ENCODE measurements at regions not wholly inside any gene's neighbourhood (a gene's known extent, or its start where the extent isn't known, plus 50 kb on each side); places are given as distances from the start of the nearest gene placed in this dataset.
A peak's percentile ranks its signal among the peaks of the same experiment; 100 is the strongest.

- WGBS (ENCODE audit: insufficient coverage) = 60% methylated on average over 1 of the region's 2 CpGs
- Histone ChIP-seq H3K27me3 (ENCODE audit: control insufficient read depth, insufficient read depth, low read length) (peaks cover 2% of the 10 kb centered on the region), H3K27ac (ENCODE audit: low read length) (no peak overlapping the region), H3K4me1 (ENCODE audit: control insufficient read depth, insufficient read depth, low read length) (peaks cover 5% of the 10 kb centered on the region), H3K36me3 (ENCODE audit: control insufficient read depth, insufficient read depth, low read length) (no peaks in the 10 kb centered on the region), H3K4me3 (ENCODE audit: low read length) (no peak overlapping the region), H3K9me3 (replicated peaks; ENCODE audit: control insufficient read depth, low read depth, low read length) (no peaks in the 10 kb centered on the region)
- no peak for DNase-seq
These were observed 282.9 kb upstream of the PKDCC start for GRCh38 chr2:41764919-41765318.

- H3K4me3 ChIP-seq (ENCODE audit: low read length) = no peak overlapping the region
- peaks cover 5% of the 10 kb centered on the region for H3K4me1 ChIP-seq (ENCODE audit: control insufficient read depth, insufficient read depth, low read length)
- H3K9me3 ChIP-seq (replicated peaks; ENCODE audit: control insufficient read depth, low read depth, low read length) = no peaks in the 10 kb centered on the region
- 8% methylated on average over 1 of the region's 6 CpGs for WGBS (ENCODE audit: insufficient coverage)
- peaks cover 2% of the 10 kb centered on the region for H3K27me3 ChIP-seq (ENCODE audit: control insufficient read depth, insufficient read depth, low read length)
- no peaks in the 10 kb centered on the region for H3K36me3 ChIP-seq (ENCODE audit: control insufficient read depth, insufficient read depth, low read length)
- no peak overlapping the region for H3K27ac ChIP-seq (ENCODE audit: low read length)
- DNase-seq = peak; percentile 59
These were observed 279.5 kb upstream of the PKDCC start for GRCh38 chr2:41768310-41768709.

GRCh38 chr2:41771710-41772109 is 276.1 kb upstream of the PKDCC start:
- no peak for DNase-seq
- no peaks in the 10 kb centered on the region for H3K36me3 ChIP-seq (ENCODE audit: control insufficient read depth, insufficient read depth, low read length)
- no peak overlapping the region for H3K4me3 ChIP-seq (ENCODE audit: low read length)
- H3K9me3 ChIP-seq (replicated peaks; ENCODE audit: control insufficient read depth, low read depth, low read length) = peaks cover 4% of the 10 kb centered on the region
- peaks cover 2% of the 10 kb centered on the region for H3K4me1 ChIP-seq (ENCODE audit: control insufficient read depth, insufficient read depth, low read length)
- WGBS (ENCODE audit: insufficient coverage) = 75% methylated on average over 1 of the region's 1 CpG
- H3K27ac ChIP-seq (ENCODE audit: low read length) = no peak overlapping the region
- H3K27me3 ChIP-seq (ENCODE audit: control insufficient read depth, insufficient read depth, low read length) = peaks cover 2% of the 10 kb centered on the region

- H3K36me3 ChIP-seq (ENCODE audit: control insufficient read depth, insufficient read depth, low read length) = no peaks in the 10 kb centered on the region
- no peak for DNase-seq
- peaks cover 4% of the 10 kb centered on the region for H3K9me3 ChIP-seq (replicated peaks; ENCODE audit: control insufficient read depth, low read depth, low read length)
- no peak overlapping the region for H3K4me3 ChIP-seq (ENCODE audit: low read length)
- peaks cover 2% of the 10 kb centered on the region for H3K27me3 ChIP-seq (ENCODE audit: control insufficient read depth, insufficient read depth, low read length)
- peaks cover 2% of the 10 kb centered on the region for H3K4me1 ChIP-seq (ENCODE audit: control insufficient read depth, insufficient read depth, low read length)
- 73% methylated on average over 1 of the region's 4 CpGs for WGBS (ENCODE audit: insufficient coverage)
- no peak overlapping the region for H3K27ac ChIP-seq (ENCODE audit: low read length)
These were observed 275.1 kb upstream of the PKDCC start for GRCh38 chr2:41772697-41773096.

DNA sequence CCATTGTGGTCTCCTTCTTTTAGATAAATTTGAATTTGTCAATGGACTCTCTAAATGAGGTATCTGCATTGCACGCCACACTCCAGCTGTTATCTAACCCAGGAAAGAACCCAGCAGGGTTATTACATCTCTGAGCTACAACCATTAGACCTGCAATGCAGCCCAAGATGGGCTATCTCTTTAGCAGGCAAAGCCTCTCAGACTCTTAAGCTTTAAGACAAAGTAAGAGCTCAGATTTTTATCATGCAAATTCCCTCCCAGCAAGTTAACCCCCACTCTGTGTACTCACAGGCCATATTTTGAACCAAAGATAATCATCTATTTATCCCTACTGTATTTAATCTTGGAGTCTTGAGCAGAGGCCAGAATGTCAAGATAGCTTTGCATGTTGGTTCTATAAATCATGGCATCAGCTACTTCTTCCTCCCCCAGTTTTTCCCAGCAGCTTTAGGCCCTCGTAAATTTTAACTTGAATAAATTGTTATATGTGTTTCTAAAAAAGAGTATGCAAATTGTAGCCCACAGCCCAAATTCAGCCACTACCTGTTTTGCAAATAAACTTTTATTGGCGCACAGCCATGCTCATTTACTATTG is 273.7 kb upstream of the PKDCC start:
- no peak for DNase-seq
- no peaks in the 10 kb centered on the region for H3K36me3 ChIP-seq (ENCODE audit: control insufficient read depth, insufficient read depth, low read length)
- no peaks in the 10 kb centered on the region for H3K4me1 ChIP-seq (ENCODE audit: control insufficient read depth, insufficient read depth, low read length)
- H3K27ac ChIP-seq (ENCODE audit: low read length) = no peak overlapping the region
- H3K27me3 ChIP-seq (ENCODE audit: control insufficient read depth, insufficient read depth, low read length) = no peaks in the 10 kb centered on the region
- no peak overlapping the region for H3K4me3 ChIP-seq (ENCODE audit: low read length)
- 100% methylated on average over 2 of the region's 3 CpGs for WGBS (ENCODE audit: insufficient coverage)
- H3K9me3 ChIP-seq (replicated peaks; ENCODE audit: control insufficient read depth, low read depth, low read length) = peaks cover 4% of the 10 kb centered on the region

DNA sequence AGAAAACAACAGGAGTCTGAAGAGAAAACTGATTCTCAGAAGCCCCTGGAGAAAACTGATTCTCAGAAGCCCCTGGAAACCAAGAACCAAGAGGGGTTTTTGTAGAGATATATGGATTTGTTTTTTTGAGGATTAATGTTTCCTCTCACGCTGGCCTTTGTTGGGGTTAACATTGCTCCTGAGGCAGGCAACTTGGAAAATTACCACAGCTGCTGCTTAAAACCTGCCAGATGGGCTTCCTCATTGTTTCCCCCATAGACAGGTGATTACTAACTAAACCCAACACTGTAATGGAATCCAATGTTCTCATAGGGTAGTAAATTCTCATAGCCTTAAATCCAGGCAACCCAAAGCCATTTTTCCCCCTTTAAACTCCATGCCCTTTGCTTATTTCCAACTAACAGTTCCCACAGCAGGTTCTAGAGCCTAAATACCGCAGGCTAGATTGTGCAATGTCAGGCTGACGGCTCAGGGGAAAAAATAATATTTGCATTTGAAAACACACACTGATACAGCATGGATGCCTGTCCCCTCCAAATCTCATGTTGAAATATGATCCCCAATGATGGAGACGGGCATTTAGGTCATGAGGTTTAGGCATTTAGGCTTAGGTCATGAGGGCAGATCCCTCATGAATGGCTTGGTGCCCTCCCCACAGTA is 272.3 kb upstream of the PKDCC start:
- H3K27ac ChIP-seq (ENCODE audit: low read length) = no peak overlapping the region
- 40% methylated on average over 1 of the region's 4 CpGs for WGBS (ENCODE audit: insufficient coverage)
- peaks cover 3% of the 10 kb centered on the region for H3K4me1 ChIP-seq (ENCODE audit: control insufficient read depth, insufficient read depth, low read length)
- no peaks in the 10 kb centered on the region for H3K36me3 ChIP-seq (ENCODE audit: control insufficient read depth, insufficient read depth, low read length)
- H3K27me3 ChIP-seq (ENCODE audit: control insufficient read depth, insufficient read depth, low read length) = no peaks in the 10 kb centered on the region
- DNase-seq = peak; percentile 92
- peaks cover 4% of the 10 kb centered on the region for H3K9me3 ChIP-seq (replicated peaks; ENCODE audit: control insufficient read depth, low read depth, low read length)
- no peak overlapping the region for H3K4me3 ChIP-seq (ENCODE audit: low read length)

DNA sequence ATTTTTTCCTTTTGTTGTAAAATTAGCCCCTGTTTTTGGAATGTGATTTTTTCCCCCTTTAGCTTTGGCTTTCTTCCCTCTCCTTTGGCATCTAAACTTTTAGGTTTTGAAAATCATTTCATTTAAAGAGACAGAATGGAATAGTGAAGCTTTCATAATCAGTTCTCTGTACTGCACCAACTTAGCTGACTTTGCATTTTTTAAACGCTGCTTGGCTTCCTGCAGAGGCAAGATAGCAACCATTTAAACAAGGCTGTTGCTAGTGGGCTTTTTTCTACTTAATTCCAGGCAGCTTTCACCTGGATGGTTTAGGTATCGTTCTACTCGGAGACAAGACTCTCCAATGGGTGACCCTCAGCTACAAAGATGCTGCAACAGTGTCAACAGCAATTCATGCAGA is 267.9 kb upstream of the PKDCC start:
- WGBS (ENCODE audit: insufficient coverage) = 54% methylated on average over 3 of the region's 3 CpGs
- no peak overlapping the region for H3K4me3 ChIP-seq (ENCODE audit: low read length)
- H3K36me3 ChIP-seq (ENCODE audit: control insufficient read depth, insufficient read depth, low read length) = no peaks in the 10 kb centered on the region
- peaks cover 4% of the 10 kb centered on the region for H3K9me3 ChIP-seq (replicated peaks; ENCODE audit: control insufficient read depth, low read depth, low read length)
- DNase-seq = peak; percentile 36
- no peak overlapping the region for H3K27ac ChIP-seq (ENCODE audit: low read length)
- peaks cover 6% of the 10 kb centered on the region for H3K4me1 ChIP-seq (ENCODE audit: control insufficient read depth, insufficient read depth, low read length)
- no peaks in the 10 kb centered on the region for H3K27me3 ChIP-seq (ENCODE audit: control insufficient read depth, insufficient read depth, low read length)

- Histone ChIP-seq H3K4me1 (ENCODE audit: control insufficient read depth, insufficient read depth, low read length) (peaks cover 6% of the 10 kb centered on the region), H3K27me3 (ENCODE audit: control insufficient read depth, insufficient read depth, low read length) (no peaks in the 10 kb centered on the region), H3K4me3 (ENCODE audit: low read length) (no peak overlapping the region), H3K36me3 (ENCODE audit: control insufficient read depth, insufficient read depth, low read length) (no peaks in the 10 kb centered on the region), H3K27ac (ENCODE audit: low read length) (no peak overlapping the region), H3K9me3 (replicated peaks; ENCODE audit: control insufficient read depth, low read depth, low read length) (no peaks in the 10 kb centered on the region)
- DNase-seq = peak; percentile 55
- WGBS (ENCODE audit: insufficient coverage) = 83% methylated on average over 3 of the region's 6 CpGs
These were observed 265.3 kb upstream of the PKDCC start for GRCh38 chr2:41782306-41783158.

DNA sequence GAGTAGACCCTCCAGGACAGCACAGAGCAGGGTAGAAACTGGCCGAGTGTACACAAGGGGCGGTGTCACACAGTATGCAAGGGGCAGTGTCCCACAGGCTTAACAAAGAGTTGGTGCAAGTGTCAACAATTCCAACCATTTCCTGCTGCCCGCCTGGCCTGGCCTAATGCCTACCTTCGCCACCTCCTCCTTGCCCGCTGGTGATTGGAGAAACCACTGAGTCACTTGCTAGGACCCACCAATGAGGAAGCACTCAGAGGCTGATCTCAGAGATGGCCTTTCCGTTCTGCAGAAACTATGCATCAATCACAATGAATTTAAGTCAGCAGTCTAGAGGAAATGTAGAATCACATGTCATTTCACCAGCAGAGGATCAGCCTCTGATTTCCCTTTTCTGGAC is 263.3 kb upstream of the PKDCC start:
- peaks cover 6% of the 10 kb centered on the region for H3K4me1 ChIP-seq (ENCODE audit: control insufficient read depth, insufficient read depth, low read length)
- no peak for DNase-seq
- 87% methylated on average over 5 of the region's 6 CpGs for WGBS (ENCODE audit: insufficient coverage)
- no peaks in the 10 kb centered on the region for H3K36me3 ChIP-seq (ENCODE audit: control insufficient read depth, insufficient read depth, low read length)
- no peaks in the 10 kb centered on the region for H3K9me3 ChIP-seq (replicated peaks; ENCODE audit: control insufficient read depth, low read depth, low read length)
- no peak overlapping the region for H3K27ac ChIP-seq (ENCODE audit: low read length)
- no peak overlapping the region for H3K4me3 ChIP-seq (ENCODE audit: low read length)
- no peaks in the 10 kb centered on the region for H3K27me3 ChIP-seq (ENCODE audit: control insufficient read depth, insufficient read depth, low read length)

DNA sequence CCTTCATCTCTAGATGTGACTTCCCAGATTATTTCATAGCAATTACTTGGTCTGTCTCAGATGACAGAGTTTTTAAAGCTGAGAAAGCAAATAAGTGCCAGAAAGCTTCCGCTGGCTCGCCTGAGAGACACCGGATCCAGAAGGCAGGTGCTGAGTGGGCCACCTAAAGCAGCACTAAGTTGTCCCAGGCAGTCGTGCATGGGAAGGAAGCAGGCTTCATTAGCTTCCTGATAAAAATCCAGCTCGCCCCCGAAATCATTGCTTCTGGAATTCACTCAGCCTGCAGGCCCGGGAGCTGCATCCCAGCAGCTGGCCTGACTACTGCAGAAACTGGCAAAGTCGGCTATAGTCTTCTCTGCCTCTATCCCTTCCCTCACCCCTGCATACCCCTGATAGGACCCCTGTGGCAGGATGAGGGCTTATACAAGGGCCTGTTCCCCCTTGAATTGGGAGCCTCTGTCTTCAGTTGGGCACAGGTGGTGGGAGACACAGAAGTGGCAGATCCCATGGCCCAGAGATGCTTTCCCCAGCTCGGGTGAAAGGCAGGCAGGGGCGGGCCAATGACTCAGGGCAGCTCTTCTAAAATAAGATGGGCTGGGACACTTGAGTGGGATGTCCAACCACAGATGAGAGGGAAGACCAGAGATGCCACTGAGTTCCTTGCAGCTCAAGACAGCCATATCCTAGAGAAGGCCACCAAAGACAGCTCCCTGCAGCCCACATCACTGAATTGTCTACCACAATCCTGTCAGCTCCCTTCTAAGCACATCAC is 262.4 kb upstream of the PKDCC start:
- no peak overlapping the region for H3K4me3 ChIP-seq (ENCODE audit: low read length)
- 43% methylated on average over 8 of the region's 10 CpGs for WGBS (ENCODE audit: insufficient coverage)
- no peak overlapping the region for H3K27ac ChIP-seq (ENCODE audit: low read length)
- no peaks in the 10 kb centered on the region for H3K36me3 ChIP-seq (ENCODE audit: control insufficient read depth, insufficient read depth, low read length)
- H3K4me1 ChIP-seq (ENCODE audit: control insufficient read depth, insufficient read depth, low read length) = peaks cover 3% of the 10 kb centered on the region
- H3K27me3 ChIP-seq (ENCODE audit: control insufficient read depth, insufficient read depth, low read length) = no peaks in the 10 kb centered on the region
- no peaks in the 10 kb centered on the region for H3K9me3 ChIP-seq (replicated peaks; ENCODE audit: control insufficient read depth, low read depth, low read length)
- DNase-seq = no peak

Data from muscle of leg (tissue), 3 donors.